H1 (cell line): ENCODE measurements at regions not wholly inside any gene's neighbourhood (a gene's known extent, or its start where the extent isn't known, plus 50 kb on each side); places are given as distances from the start of the nearest gene placed in this dataset.

Source experiments
- ATF3 ChIP-seq: IDR thresholded peaks from 2 replicates; pipeline ENCODE4 v1.6.1; 2011; ENCODE audit warnings: low read depth, mild to moderate bottlenecking, low read length; ENCODE audit not compliant: insufficient read depth
- CREB1 ChIP-seq: IDR thresholded peaks from 2 replicates; pipeline ENCODE4 v1.6.1; 2012; ENCODE audit warnings: inconsistent platforms
- KDM1A ChIP-seq: fragments of 200-600, 300-600 bp; sonication (generic); IDR thresholded peaks from 2 replicates; pipeline ENCODE4 v1.7.1; 2016; ENCODE audit warnings: mild to moderate bottlenecking, low read length, borderline replicate concordance
- TBP ChIP-seq: IDR thresholded peaks from 2 replicates; pipeline ENCODE4 v1.6.1; 2011; ENCODE audit warnings: low read depth, low read length, improper control_type of control experiment

GRCh38 chr19:13712767-13713201, 51.5 kb upstream of the MRI1 start (continued):
- TF ChIP-seq CREB1 (no peak), TBP (no peak), KDM1A (no peak), ATF3 (no peak)
